ENCODE measurements at regions not wholly inside any gene's neighbourhood (a gene's known extent, or its start where the extent isn't known, plus 50 kb on each side); places are given as distances from the start of the nearest gene placed in this dataset.

DNA sequence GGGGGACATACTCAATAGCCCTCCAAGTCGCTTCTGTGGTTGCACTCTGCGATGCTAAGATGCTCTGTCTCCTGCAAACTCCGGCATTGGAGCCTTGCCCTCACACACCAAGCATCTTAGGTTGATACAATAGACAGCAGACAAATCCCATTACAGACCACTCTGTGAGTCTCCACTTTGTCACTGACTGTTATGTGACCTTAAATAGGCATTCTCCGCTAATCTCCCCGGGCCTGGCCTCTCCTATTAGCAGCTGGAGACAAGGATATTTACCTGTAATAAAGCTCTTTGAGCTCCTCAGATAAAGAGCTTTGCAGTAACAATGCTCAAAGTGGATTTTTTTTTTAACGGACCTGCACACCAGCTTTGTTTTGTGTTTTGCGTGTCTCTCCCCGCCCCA is 479.7 kb upstream of the TBX3 start:
- DNase-seq (ENCODE audit: low read depth), result no peak
- H3K4me3 ChIP-seq (ENCODE audit: low read depth, low read length), result no peak overlapping the region
- TF ChIP-seq, protein P1, sequence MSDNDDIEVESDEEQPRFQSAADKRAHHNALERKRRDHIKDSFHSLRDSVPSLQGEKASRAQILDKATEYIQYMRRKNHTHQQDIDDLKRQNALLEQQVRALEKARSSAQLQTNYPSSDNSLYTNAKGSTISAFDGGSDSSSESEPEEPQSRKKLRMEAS (IDR thresholded peaks at IDR 0.05; ENCODE audit: low read depth, low read length), result no peak

DNA sequence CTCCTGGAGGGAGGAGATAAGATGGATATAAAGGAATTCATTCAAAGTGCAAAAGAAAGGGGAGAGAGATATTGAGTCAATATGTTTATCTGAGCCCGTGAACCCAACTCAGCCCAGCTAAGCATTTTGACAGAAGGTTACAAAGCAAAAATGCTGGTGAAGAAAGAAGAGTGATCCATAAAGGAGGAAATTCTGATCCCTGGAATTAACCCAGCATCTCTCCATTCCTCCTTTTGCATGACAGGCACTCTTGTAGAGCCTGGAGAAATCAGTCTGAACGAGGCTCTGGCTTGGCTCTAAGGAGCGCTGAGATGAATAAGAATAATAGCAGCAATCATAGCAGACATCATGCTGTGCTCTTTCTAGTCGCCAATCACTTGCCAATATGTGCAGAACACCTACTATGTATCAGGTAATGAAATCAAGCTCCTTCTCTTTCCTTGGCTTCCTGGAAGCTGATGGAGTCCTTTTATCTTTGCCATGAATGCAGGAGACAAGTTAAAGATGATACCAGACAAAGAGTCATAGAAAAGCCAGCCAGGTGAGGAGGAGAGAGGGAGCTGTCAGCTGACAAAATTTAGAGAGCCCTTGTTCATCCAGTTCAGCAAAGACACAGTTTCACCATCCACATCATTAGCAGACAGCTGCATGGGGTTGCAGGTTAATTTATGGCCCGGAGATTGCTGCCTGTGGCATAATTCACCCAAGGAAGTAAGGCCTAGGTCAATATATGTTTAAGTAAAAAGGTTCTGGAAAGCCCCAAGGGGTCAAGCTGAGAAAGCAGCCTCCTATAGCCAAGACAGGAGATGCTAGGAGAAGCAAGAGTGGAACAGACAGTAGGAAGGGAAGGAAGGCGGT is 476.5 kb upstream of the TBX3 start:
- TF ChIP-seq MYC (IDR thresholded peaks at IDR 0.05; ENCODE audit: low read depth, low read length) (no peak), POLR2A (IDR thresholded peaks at IDR 0.05; ENCODE audit: extremely low read depth, insufficient read length) (no peak)
- TF ChIP-seq, protein P1 (IDR thresholded peaks at IDR 0.05; ENCODE audit: low read depth, low read length), result no peak
- TF ChIP-seq, protein P2, sequence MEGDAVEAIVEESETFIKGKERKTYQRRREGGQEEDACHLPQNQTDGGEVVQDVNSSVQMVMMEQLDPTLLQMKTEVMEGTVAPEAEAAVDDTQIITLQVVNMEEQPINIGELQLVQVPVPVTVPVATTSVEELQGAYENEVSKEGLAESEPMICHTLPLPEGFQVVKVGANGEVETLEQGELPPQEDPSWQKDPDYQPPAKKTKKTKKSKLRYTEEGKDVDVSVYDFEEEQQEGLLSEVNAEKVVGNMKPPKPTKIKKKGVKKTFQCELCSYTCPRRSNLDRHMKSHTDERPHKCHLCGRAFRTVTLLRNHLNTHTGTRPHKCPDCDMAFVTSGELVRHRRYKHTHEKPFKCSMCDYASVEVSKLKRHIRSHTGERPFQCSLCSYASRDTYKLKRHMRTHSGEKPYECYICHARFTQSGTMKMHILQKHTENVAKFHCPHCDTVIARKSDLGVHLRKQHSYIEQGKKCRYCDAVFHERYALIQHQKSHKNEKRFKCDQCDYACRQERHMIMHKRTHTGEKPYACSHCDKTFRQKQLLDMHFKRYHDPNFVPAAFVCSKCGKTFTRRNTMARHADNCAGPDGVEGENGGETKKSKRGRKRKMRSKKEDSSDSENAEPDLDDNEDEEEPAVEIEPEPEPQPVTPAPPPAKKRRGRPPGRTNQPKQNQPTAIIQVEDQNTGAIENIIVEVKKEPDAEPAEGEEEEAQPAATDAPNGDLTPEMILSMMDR (IDR thresholded peaks at IDR 0.05; ENCODE audit: low read depth, low read length), result no peak
- no peak overlapping the region for H3K4me3 ChIP-seq (ENCODE audit: low read depth, low read length)
- no peak for DNase-seq (ENCODE audit: low read depth)

DNA sequence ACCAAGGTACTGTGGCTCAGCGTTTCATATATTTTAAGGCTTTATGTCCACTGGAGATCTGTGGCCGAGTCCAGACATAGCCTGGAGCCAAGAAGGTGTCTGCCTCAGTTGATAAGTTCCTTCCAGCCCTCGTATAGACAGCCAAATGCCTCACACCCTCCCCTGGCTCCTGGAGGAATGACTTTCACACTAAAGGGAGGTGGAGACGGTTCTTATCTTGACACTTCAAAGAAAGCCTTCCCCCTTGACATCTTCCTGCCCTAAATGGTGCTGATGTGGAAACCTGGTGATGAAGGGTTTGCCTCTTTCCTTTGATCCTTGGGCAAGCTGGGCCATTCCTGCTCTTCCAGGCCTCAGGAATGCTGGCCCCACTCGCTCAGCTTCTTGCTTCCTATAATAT is 474.8 kb upstream of the TBX3 start:
- TF ChIP-seq, protein P2 (IDR thresholded peaks at IDR 0.05; ENCODE audit: low read depth, low read length), result no peak
- TF ChIP-seq, protein P1 (IDR thresholded peaks at IDR 0.05; ENCODE audit: low read depth, low read length), result no peak
- no peak for TF ChIP-seq MYC (IDR thresholded peaks at IDR 0.05; ENCODE audit: low read depth, low read length)
- TF ChIP-seq POLR2A (IDR thresholded peaks at IDR 0.05; ENCODE audit: extremely low read depth, insufficient read length), result no peak
- H3K4me3 ChIP-seq (ENCODE audit: low read depth, low read length), result no peak overlapping the region
- no peak for DNase-seq (ENCODE audit: low read depth)

DNA sequence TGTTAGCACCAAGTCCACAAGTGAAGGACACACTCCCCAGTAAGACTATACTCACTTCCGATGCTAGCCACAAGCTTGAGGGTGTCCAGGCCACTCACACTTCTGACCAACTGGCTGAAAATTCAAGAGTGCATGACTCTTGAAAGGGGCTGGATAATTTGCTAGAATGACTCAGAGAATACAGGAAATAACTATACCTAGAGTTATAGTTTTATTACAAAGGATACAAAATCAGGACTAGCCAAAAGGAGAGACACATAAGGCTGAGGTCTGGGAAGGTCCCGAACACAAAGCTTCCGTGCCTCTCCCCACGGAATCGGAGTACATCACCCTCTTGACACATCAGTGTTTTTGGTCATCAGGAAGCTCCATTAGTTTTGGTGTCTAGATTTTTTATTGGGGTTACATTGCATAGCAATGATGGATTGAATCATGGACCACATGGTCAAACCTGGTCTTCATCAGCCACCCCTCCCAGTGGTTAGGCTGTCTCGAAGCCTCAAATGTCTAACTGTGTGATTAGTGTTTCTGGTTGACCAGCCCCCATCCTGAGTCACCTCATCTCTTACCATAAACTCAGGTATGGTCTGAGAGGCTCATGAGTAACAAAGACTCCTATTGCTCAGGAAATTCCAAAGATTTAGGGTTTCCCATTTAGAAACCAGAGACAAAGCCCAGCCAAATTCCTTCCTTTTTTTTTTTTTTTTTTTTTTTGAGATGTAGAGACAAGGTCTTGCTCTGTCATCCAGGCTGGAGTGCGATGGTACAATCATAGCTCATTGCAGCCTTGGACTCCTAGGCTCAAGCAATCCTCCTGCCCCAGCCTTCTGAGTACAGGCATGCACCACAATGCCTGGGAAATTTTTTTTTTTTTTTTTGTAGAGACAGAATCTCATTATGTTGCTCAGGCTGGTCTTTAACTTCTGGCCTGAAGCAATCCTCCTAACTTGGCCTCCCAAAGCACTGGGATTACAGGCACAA is 472.0 kb upstream of the TBX3 start:
- no peak overlapping the region for H3K4me3 ChIP-seq (ENCODE audit: low read depth, low read length)
- TF ChIP-seq MYC (IDR thresholded peaks at IDR 0.05; ENCODE audit: low read depth, low read length) (no peak), POLR2A (IDR thresholded peaks at IDR 0.05; ENCODE audit: extremely low read depth, insufficient read length) (no peak)
- TF ChIP-seq, protein P2 (IDR thresholded peaks at IDR 0.05; ENCODE audit: low read depth, low read length), result no peak
- TF ChIP-seq, protein P1 (IDR thresholded peaks at IDR 0.05; ENCODE audit: low read depth, low read length), result no peak
- no peak for DNase-seq (ENCODE audit: low read depth)

DNA sequence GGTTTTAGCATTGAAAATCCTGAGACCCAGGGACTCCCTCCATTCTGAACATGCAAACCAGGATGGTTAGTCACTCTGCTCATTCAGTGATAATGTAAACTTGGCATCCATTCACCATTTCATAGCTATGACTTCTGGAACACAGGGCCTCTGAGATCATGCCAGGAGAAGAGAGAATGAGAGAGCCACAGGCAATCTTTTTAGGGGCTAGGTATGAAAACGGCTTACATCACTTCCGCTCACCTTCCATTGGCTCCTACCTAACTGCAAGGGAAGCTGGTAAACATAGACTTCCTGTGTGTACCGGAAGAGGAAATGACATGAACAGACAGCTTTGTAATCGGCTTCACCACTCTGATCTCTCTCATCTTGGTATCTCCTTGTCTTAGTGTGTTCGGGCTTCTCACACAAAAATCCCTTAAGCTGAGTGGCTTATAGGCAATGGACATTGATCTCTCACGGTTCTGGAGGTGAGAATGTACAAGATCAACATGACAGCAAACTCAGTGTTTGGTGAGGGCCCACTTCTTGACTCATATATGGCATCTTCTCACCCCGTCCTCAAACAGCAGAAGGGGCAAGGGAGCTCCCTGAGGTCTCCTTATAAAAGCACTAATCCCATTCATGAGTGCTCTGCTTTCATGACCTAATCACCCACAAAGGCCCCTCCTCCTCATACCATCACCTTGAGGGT is 465.9 kb upstream of the TBX3 start:
- no peak for TF ChIP-seq POLR2A (IDR thresholded peaks at IDR 0.05; ENCODE audit: extremely low read depth, insufficient read length)
- TF ChIP-seq, protein P1 (IDR thresholded peaks at IDR 0.05; ENCODE audit: low read depth, low read length), result no peak
- TF ChIP-seq, protein P2 (IDR thresholded peaks at IDR 0.05; ENCODE audit: low read depth, low read length), result no peak
- TF ChIP-seq MYC (IDR thresholded peaks at IDR 0.05; ENCODE audit: low read depth, low read length), result no peak
- DNase-seq (ENCODE audit: low read depth), result peak; percentile 5
- no peak overlapping the region for H3K4me3 ChIP-seq (ENCODE audit: low read depth, low read length)
